Neural cell (in vitro differentiated cells): ENCODE measurements at regions not wholly inside any gene's neighbourhood (a gene's known extent, or its start where the extent isn't known, plus 50 kb on each side); places are given as distances from the start of the nearest gene placed in this dataset.

Experiments used
- H2AFZ ChIP-seq: fragments of 200-600, 300-800 bp; sonication (generic), shearing (Covaris generic); 2 replicates; pipeline ENCODE4 v1.6.0; 2014; ENCODE audit warnings: low read depth, mild to moderate bottlenecking, antibody characterized with exemption, low read length, moderate library complexity
- H3F3A ChIP-seq: fragments of 200-600 bp; shearing (Covaris generic); 2 replicates; pipeline ENCODE4 v1.6.1; 2016; ENCODE audit warnings: mild to moderate bottlenecking, moderate library complexity, mixed read lengths, antibody characterized with exemption, low read length; ENCODE audit not compliant: insufficient read depth, poor library complexity, severe bottlenecking
- H3K27ac ChIP-seq: fragments of 200-600, 300-800 bp; sonication (generic), shearing (Covaris generic); 2 replicates; pipeline ENCODE4 v1.5.1; 2014; ENCODE audit warnings: mild to moderate bottlenecking, low read length, moderate library complexity
- H3K27me3 ChIP-seq: fragments of 300-800, 200-600 bp; sonication (generic), shearing (Covaris generic); 2 replicates; pipeline ENCODE4 v1.6.0; 2014; ENCODE audit warnings: mild to moderate bottlenecking, low read depth, low read length, moderate library complexity; ENCODE audit not compliant: insufficient read depth
- H3K36me3 ChIP-seq: fragments of 300-800, 200-600 bp; sonication (generic), shearing (Covaris generic); 2 replicates; pipeline ENCODE4 v1.5.1; 2014; ENCODE audit warnings: mild to moderate bottlenecking, antibody characterized with exemption, low read length, moderate library complexity; ENCODE audit not compliant: insufficient read depth
- H3K4me2 ChIP-seq: fragments of 300-800, 200-600 bp; sonication (generic), shearing (Covaris generic); 2 replicates; pipeline ENCODE4 v1.6.0; 2014; ENCODE audit warnings: mild to moderate bottlenecking, low read length
- H3K4me3 ChIP-seq: fragments of 300-800, 200-600 bp; sonication (generic), shearing (Covaris generic); 2 replicates; pipeline ENCODE4 v1.5.1; 2014; ENCODE audit warnings: mild to moderate bottlenecking, low read length, moderate library complexity
- H3K79me2 ChIP-seq: fragments of 200-600 bp; shearing (Covaris generic); replicated peaks from 2 replicates; pipeline ENCODE4 v1.6.0; 2014; ENCODE audit warnings: mild to moderate bottlenecking, low read length, moderate library complexity; ENCODE audit not compliant: insufficient read depth
- H3K9ac ChIP-seq: fragments of 300-800, 200-600 bp; sonication (generic), shearing (Covaris generic); 2 replicates; pipeline ENCODE4 v1.6.1; 2016; ENCODE audit warnings: mild to moderate bottlenecking, low read length, mixed read lengths
- H3K9me2 ChIP-seq: fragments of 200-600 bp; shearing (Covaris generic); 2 replicates; pipeline ENCODE4 v1.6.1; 2016; ENCODE audit warnings: mild to moderate bottlenecking, low read length, mixed read lengths; ENCODE audit not compliant: insufficient read depth
- H3K9me3 ChIP-seq: fragments of 200-600, 300-800 bp; sonication (generic), shearing (Covaris generic); 2 replicates; pipeline ENCODE4 v1.6.1; 2016; ENCODE audit warnings: mild to moderate bottlenecking, mixed run types, low read length, moderate library complexity, mixed read lengths
- H4K20me1 ChIP-seq: fragments of 200-600 bp; shearing (Covaris generic); 2 replicates; pipeline ENCODE4 v1.6.1; 2016; ENCODE audit warnings: mild to moderate bottlenecking, mixed run types; ENCODE audit not compliant: insufficient read depth
- EP300 ChIP-seq: fragments of 450-650 bp; conservative IDR thresholded peaks from 2 replicates; pipeline ENCODE4 v1.6.1; 2014; ENCODE audit warnings: antibody characterized with exemption, mild to moderate bottlenecking, moderate library complexity; ENCODE audit not compliant: poor library complexity, severe bottlenecking
- EZH2 ChIP-seq: fragments of 200-600, 300-800 bp; shearing (Covaris generic), sonication (generic); IDR thresholded peaks from 2 replicates; pipeline ENCODE4 v1.6.1; 2014; ENCODE audit warnings: antibody characterized with exemption, low read length, borderline replicate concordance, mild to moderate bottlenecking; ENCODE audit not compliant: insufficient read depth, poor library complexity, severe bottlenecking
- MXI1 ChIP-seq: fragments of 450-650 bp; conservative IDR thresholded peaks from 2 replicates; pipeline ENCODE4 v1.6.1; 2014; ENCODE audit warnings: antibody characterized with exemption, mild to moderate bottlenecking; ENCODE audit not compliant: poor library complexity, severe bottlenecking
- POLR2AphosphoS5 ChIP-seq: IDR thresholded peaks from 2 replicates; pipeline ENCODE4 v1.6.1; 2012
- RAD21 ChIP-seq: fragments of 450-650 bp; conservative IDR thresholded peaks from 2 replicates; pipeline ENCODE4 v1.6.1; 2014; ENCODE audit warnings: antibody characterized with exemption, mild to moderate bottlenecking, moderate library complexity
- SMC3 ChIP-seq: fragments of 450-650 bp; conservative IDR thresholded peaks from 2 replicates; pipeline ENCODE4 v1.6.1; 2014; ENCODE audit warnings: antibody characterized with exemption, mild to moderate bottlenecking, moderate library complexity; ENCODE audit not compliant: poor library complexity
- TAF1 ChIP-seq: IDR thresholded peaks from 2 replicates; pipeline ENCODE4 v1.6.1; 2012; ENCODE audit warnings: low read depth
- TF ChIP-seq, protein P1 (sequence below): fragments of 450-650 bp; IDR thresholded peaks from 2 replicates; pipeline ENCODE4 v1.5.1; 2014; ENCODE audit warnings: antibody characterized with exemption, mild to moderate bottlenecking, moderate library complexity; ENCODE audit not compliant: poor library complexity, severe bottlenecking
- TF ChIP-seq, protein P2 (sequence below): IDR thresholded peaks from 2 replicates; pipeline ENCODE4 v1.6.1; 2012; ENCODE audit warnings: borderline replicate concordance

DNA sequence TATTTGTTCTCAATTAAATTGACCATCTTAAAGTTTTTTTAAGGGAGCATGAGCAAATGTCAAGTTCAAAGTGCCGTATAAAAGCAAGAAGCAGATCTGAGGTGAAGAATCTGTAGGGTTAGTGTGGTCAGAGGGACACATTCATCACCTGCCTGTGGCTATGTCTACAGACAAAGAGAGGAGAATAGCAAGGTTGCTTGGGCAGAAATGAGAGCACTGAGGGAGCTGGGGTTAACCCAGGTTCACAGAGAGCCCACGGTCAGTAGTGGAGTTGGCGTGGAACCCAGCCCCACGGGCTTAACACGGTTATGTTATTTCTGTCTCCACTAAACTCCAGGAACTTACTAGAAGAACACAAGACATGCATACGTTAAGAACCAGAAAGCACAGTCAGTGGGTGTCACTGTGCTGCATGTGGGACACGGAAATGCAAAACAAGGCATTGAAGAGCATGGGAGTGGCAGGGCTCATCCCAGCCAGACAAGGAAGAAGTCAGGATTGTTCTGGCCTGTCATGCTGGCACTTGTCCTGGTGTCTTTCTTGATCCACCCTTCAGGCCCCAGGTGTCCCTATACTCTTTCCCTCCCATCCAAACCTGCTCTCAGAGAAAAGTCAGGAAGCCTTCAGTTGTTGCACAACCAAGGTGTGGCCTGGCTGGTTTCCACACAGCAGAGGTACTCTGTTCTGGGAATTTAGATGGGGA, 95.5 kb upstream of the IVNS1ABP start:
- TF ChIP-seq MXI1 (no peak), TAF1 (no peak), EZH2 (no peak), EP300 (no peak), RAD21 (no peak), SMC3 (no peak), POLR2AphosphoS5 (no peak)
- TF ChIP-seq, protein P1, sequence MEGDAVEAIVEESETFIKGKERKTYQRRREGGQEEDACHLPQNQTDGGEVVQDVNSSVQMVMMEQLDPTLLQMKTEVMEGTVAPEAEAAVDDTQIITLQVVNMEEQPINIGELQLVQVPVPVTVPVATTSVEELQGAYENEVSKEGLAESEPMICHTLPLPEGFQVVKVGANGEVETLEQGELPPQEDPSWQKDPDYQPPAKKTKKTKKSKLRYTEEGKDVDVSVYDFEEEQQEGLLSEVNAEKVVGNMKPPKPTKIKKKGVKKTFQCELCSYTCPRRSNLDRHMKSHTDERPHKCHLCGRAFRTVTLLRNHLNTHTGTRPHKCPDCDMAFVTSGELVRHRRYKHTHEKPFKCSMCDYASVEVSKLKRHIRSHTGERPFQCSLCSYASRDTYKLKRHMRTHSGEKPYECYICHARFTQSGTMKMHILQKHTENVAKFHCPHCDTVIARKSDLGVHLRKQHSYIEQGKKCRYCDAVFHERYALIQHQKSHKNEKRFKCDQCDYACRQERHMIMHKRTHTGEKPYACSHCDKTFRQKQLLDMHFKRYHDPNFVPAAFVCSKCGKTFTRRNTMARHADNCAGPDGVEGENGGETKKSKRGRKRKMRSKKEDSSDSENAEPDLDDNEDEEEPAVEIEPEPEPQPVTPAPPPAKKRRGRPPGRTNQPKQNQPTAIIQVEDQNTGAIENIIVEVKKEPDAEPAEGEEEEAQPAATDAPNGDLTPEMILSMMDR = no peak
- TF ChIP-seq, protein P2, sequence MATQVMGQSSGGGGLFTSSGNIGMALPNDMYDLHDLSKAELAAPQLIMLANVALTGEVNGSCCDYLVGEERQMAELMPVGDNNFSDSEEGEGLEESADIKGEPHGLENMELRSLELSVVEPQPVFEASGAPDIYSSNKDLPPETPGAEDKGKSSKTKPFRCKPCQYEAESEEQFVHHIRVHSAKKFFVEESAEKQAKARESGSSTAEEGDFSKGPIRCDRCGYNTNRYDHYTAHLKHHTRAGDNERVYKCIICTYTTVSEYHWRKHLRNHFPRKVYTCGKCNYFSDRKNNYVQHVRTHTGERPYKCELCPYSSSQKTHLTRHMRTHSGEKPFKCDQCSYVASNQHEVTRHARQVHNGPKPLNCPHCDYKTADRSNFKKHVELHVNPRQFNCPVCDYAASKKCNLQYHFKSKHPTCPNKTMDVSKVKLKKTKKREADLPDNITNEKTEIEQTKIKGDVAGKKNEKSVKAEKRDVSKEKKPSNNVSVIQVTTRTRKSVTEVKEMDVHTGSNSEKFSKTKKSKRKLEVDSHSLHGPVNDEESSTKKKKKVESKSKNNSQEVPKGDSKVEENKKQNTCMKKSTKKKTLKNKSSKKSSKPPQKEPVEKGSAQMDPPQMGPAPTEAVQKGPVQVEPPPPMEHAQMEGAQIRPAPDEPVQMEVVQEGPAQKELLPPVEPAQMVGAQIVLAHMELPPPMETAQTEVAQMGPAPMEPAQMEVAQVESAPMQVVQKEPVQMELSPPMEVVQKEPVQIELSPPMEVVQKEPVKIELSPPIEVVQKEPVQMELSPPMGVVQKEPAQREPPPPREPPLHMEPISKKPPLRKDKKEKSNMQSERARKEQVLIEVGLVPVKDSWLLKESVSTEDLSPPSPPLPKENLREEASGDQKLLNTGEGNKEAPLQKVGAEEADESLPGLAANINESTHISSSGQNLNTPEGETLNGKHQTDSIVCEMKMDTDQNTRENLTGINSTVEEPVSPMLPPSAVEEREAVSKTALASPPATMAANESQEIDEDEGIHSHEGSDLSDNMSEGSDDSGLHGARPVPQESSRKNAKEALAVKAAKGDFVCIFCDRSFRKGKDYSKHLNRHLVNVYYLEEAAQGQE = no peak
- Histone ChIP-seq H3K9me3 (no peaks in the 10 kb centered on the region), H3K9me2 (no peaks in the 10 kb centered on the region), H2AFZ (no peak overlapping the region), H3F3A (no peaks in the 10 kb centered on the region), H3K4me2 (no peak overlapping the region), H3K9ac (no peak overlapping the region), H3K27ac (no peak overlapping the region), H3K36me3 (no peaks in the 10 kb centered on the region), H3K4me3 (no peak overlapping the region), H3K27me3 (no peaks in the 10 kb centered on the region), H4K20me1 (no peaks in the 10 kb centered on the region), H3K79me2 (no peaks in the 10 kb centered on the region)

DNA sequence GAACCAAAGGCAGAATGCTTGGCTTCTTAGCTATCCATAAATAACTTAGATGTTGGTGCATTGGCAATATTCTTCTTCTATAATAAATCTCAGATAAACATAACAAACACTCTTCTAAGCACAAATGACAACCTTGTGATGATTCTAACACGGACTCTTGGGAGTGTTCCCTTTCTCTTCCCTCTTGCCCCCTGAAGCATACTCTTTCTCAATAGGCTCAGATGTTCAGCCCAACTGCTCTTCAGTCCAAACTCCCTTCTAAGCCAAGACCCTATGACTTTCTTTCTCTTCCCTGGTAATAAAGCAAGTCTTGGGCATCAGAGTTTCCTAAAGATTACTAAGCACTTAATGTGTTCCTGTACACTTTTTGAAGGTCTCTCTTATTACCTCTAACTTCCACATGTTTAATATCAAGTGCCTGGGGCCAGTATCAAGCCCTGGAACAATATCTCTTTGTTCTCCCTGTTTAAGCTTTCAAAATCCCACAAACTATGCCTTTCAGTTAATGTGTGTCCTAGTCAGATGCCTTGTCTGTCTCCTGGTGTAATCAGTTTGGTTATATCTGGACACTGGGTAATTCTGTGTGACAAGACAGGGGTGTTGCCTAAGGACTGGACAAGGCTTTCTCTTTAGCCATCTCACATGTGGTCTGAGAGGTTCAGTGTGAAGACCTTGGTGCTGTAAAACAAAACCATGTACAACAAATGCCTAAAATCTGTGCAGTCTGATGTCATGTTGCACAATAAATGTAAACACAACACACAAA, 92.9 kb upstream of the IVNS1ABP start:
- H3K9me3 ChIP-seq = no peaks in the 10 kb centered on the region
- no peaks in the 10 kb centered on the region for H3K27me3 ChIP-seq
- no peak overlapping the region for H3K4me3 ChIP-seq
- TF ChIP-seq POLR2AphosphoS5 (no peak), SMC3 (no peak), TAF1 (no peak), MXI1 (no peak), RAD21 (no peak), EZH2 (no peak), EP300 (no peak)
- TF ChIP-seq, protein P1 = no peak
- TF ChIP-seq, protein P2 = no peak
- H3K79me2 ChIP-seq = no peaks in the 10 kb centered on the region
- no peak overlapping the region for H2AFZ ChIP-seq
- no peaks in the 10 kb centered on the region for H3K9me2 ChIP-seq
- H3K27ac ChIP-seq = no peak overlapping the region
- no peaks in the 10 kb centered on the region for H4K20me1 ChIP-seq
- no peak overlapping the region for H3K4me2 ChIP-seq
- H3F3A ChIP-seq = no peaks in the 10 kb centered on the region
- H3K9ac ChIP-seq = no peak overlapping the region
- no peaks in the 10 kb centered on the region for H3K36me3 ChIP-seq
